ENCODE measurements at regions not wholly inside any gene's neighbourhood (a gene's known extent, or its start where the extent isn't known, plus 50 kb on each side); places are given as distances from the start of the nearest gene placed in this dataset.

- TF ChIP-seq LEF1 (IDR thresholded peaks at IDR 0.05; ENCODE audit: borderline replicate concordance), result no peak
- no peak for TF ChIP-seq BHLHE40 (IDR thresholded peaks at IDR 0.05; ENCODE audit: borderline replicate concordance)
- no peak for TF ChIP-seq SP1 (IDR thresholded peaks at IDR 0.05)
- no peak for TF ChIP-seq ARNT (IDR thresholded peaks at IDR 0.05)
- TF ChIP-seq SUZ12 (IDR thresholded peaks at IDR 0.05), result no peak
- no peak for TF ChIP-seq FOXM1 (IDR thresholded peaks at IDR 0.05; ENCODE audit: borderline replicate concordance)
- no peak for TF ChIP-seq HDGF (IDR thresholded peaks at IDR 0.05; ENCODE audit: borderline replicate concordance)
Observed at GRCh38 chr5:105632043-105632442, 2038.7 kb downstream of the EFNA5 start.

Data from HEK293T (cell line).